NCI-H2029 (cell line): ENCODE measurements at regions not wholly inside any gene's neighbourhood (a gene's known extent, or its start where the extent isn't known, plus 50 kb on each side); places are given as distances from the start of the nearest gene placed in this dataset.

Source experiments
- DNase-seq: peaks from one replicate; lab custom pipeline; 2025; lab: John Stamatoyannopoulos, UW

- DNase-seq = no peak
Observed at GRCh38 chr13:33891196-33891742, 73.3 kb downstream of the RFC3 start.

- DNase-seq = no peak
Observed at GRCh38 chr13:33893559-33893958, 75.6 kb downstream of the RFC3 start.

GRCh38 chr13:33904431-33904830 is 86.5 kb downstream of the RFC3 start:
- DNase-seq = no peak

- no peak for DNase-seq
Observed at GRCh38 chr13:33908116-33908515, 90.2 kb downstream of the RFC3 start.

GRCh38 chr13:33910255-33910654 is 92.3 kb downstream of the RFC3 start:
- DNase-seq = no peak

- no peak for DNase-seq
Observed at GRCh38 chr13:33911521-33911920, 93.6 kb downstream of the RFC3 start.

GRCh38 chr13:33913829-33914228 is 95.9 kb downstream of the RFC3 start:
- DNase-seq = no peak

GRCh38 chr13:33917190-33917589 is 99.2 kb downstream of the RFC3 start:
- no peak for DNase-seq

- peak; percentile 32 for DNase-seq
Observed at GRCh38 chr13:33918199-33918932, 100.4 kb downstream of the RFC3 start.

GRCh38 chr13:33919120-33919519 is 101.2 kb downstream of the RFC3 start:
- DNase-seq = no peak

GRCh38 chr13:33925563-33925962 is 107.6 kb downstream of the RFC3 start:
- no peak for DNase-seq

- no peak for DNase-seq
Observed at GRCh38 chr13:33927315-33927714, 109.4 kb downstream of the RFC3 start.

GRCh38 chr13:33931397-33932311 is 113.7 kb downstream of the RFC3 start:
- peak; percentile 0 for DNase-seq

- no peak for DNase-seq
Observed at GRCh38 chr13:33932769-33933406, 114.9 kb downstream of the RFC3 start.

GRCh38 chr13:33933810-33934209 is 115.9 kb downstream of the RFC3 start:
- DNase-seq = no peak

GRCh38 chr13:33934343-33934742 is 116.4 kb downstream of the RFC3 start:
- DNase-seq = no peak

GRCh38 chr13:33934951-33935371 is 117.0 kb downstream of the RFC3 start:
- DNase-seq = no peak

GRCh38 chr13:33935969-33936368 is 118.0 kb downstream of the RFC3 start:
- no peak for DNase-seq

GRCh38 chr13:33937373-33938098 is 119.6 kb downstream of the RFC3 start:
- no peak for DNase-seq

- DNase-seq = no peak
Observed at GRCh38 chr13:33940256-33940655, 122.3 kb downstream of the RFC3 start.

- no peak for DNase-seq
Observed at GRCh38 chr13:33940898-33941297, 122.9 kb downstream of the RFC3 start.

GRCh38 chr13:33945477-33945876 is 127.5 kb downstream of the RFC3 start:
- DNase-seq = no peak
